Ascending aorta (tissue), 2 donors: ENCODE measurements at regions not wholly inside any gene's neighbourhood (a gene's known extent, or its start where the extent isn't known, plus 50 kb on each side); places are given as distances from the start of the nearest gene placed in this dataset.

Experiments used
- DNase-seq, 2 donors: peaks; one replicate each; pipeline ENCODE4 v3.0.0-alpha.2; 2019; ENCODE audit warnings: low spot score in 2 of 2
- H3K27ac ChIP-seq, 2 donors: fragments of 200-600 bp; sonication (generic); one replicate each; pipeline ENCODE4 v1.5.1; 2016 to 2017; ENCODE audit warnings: mild to moderate bottlenecking in 1 of 2
- H3K27me3 ChIP-seq: fragments of 200-600 bp; sonication (generic); one replicate; pipeline ENCODE4 v1.5.1; 2017
- H3K36me3 ChIP-seq, 2 donors: fragments of 200-600 bp; sonication (generic); one replicate each; pipeline ENCODE4 v1.5.1; 2016
- H3K4me1 ChIP-seq, 2 donors: fragments of 200-600 bp; sonication (generic); one replicate each; pipeline ENCODE4 v1.5.1; 2016 to 2017; ENCODE audit warnings: mild to moderate bottlenecking in 1 of 2
- H3K4me3 ChIP-seq, 2 donors: fragments of 200-600 bp; sonication (generic); one replicate each; pipeline ENCODE4 v1.5.1; 2016 to 2017; ENCODE audit warnings: mild to moderate bottlenecking in 1 of 2
- H3K9me3 ChIP-seq, 2 donors: fragments of 200-600 bp; sonication (generic); one replicate each; pipeline ENCODE4 v1.5.1; 2016
- CTCF ChIP-seq, 3 experiments: fragments of 200-600 bp in 2 of 3; fragments of 450-650 bp in 1 of 3; sonication (generic) in 2 of 3; IDR thresholded peaks; one replicate each; pipeline ENCODE4 v1.5.1; 2016 to 2019; ENCODE audit warnings: antibody characterized with exemption in 3 of 3, mild to moderate bottlenecking in 1 of 3, moderate library complexity in 1 of 3
- intact Hi-C: fragments of 100-400 bp; cut with DNase I; formaldehyde crosslinking; loops from one replicate; pipeline ENCODE4 v1.15.1; 2023

DNA sequence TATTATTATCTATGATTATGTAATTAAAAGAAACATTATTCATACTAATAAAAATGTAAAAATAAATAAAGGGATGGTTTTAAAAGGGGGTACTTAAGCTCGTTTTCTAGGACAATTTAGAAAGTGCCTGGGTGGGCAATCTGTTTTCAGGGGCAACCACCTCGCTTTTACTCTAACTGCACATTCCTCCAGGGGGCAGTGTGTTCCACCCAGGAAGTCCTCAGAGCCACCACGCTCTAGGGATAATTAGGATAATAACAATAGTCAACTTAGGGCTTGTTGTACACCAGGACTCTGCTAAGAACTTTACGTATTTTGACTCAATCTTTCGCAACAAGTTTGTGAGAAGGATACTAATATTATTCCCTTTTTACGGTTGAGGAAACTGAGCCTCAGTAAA is 396.7 kb upstream of the MAF start:
- no peak overlapping the region for H3K4me3 ChIP-seq
- H3K4me1 ChIP-seq: no peaks in the 10 kb centered on the region
- H3K27me3 ChIP-seq: no peaks in the 10 kb centered on the region
- DNase-seq: no peak
- intact Hi-C loops: no loop called here
- H3K9me3 ChIP-seq: no peaks in the 10 kb centered on the region
- no peak overlapping the region for H3K27ac ChIP-seq
- TF ChIP-seq CTCF (IDR thresholded peaks at IDR 0.05): peak in 1 of 3 experiments; percentile 40
- H3K36me3 ChIP-seq: no peaks in the 10 kb centered on the region

DNA sequence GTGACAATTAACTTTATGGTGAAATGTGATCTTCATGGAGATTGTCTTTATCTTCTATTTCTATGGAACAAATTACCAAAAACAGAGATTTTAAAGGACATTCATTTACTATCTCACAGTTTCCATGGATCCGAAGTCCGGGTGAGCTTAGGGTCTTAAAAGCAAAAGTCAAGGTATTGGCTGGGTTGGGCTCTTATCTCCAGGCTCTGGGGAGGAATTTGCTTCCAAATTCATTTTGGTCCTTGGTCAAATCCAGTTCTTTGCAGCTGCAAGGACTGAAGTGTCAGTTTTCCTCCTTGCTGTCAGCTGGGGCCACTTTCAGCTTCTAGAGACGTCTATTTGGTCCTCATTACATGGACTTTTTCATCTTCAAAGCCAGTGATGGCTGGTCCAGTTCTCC is 395.8 kb upstream of the MAF start:
- TF ChIP-seq CTCF (IDR thresholded peaks at IDR 0.05): no peak
- Histone ChIP-seq H3K4me3 (no peak overlapping the region), H3K4me1 (no peaks in the 10 kb centered on the region), H3K27me3 (no peaks in the 10 kb centered on the region), H3K9me3 (no peaks in the 10 kb centered on the region), H3K27ac (no peak overlapping the region), H3K36me3 (no peaks in the 10 kb centered on the region)
- DNase-seq: no peak
- intact Hi-C loops: no loop called here

DNA sequence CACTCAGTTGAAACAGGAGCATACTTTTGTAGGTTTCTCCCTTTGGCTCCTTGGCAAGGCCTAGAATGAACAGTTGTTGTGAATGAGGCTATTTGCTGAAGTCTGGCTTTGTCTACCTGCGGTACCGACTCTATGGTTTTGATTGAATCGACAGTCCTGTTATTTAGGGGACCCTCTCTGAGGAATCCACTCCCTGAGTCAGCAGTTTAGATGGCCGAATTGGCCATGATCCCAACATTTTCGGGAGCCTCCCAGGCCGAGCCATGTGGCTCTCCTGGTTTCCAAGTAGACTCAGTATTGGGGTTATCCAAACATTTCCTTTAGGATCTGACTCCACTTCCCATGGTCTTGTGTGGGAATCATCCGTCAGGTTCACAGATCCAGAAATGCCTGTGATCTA is 394.8 kb upstream of the MAF start:
- TF ChIP-seq CTCF (IDR thresholded peaks at IDR 0.05): no peak
- Histone ChIP-seq H3K36me3 (no peaks in the 10 kb centered on the region), H3K27ac (no peak overlapping the region), H3K9me3 (no peaks in the 10 kb centered on the region), H3K4me3 (no peak overlapping the region), H3K27me3 (no peaks in the 10 kb centered on the region), H3K4me1 (no peaks in the 10 kb centered on the region)
- no peak for DNase-seq
- intact Hi-C loops: no loop called here

GRCh38 chr16:79994418-79994817 is 393.9 kb upstream of the MAF start:
- no peak overlapping the region for H3K27ac ChIP-seq
- no peaks in the 10 kb centered on the region for H3K9me3 ChIP-seq
- no peaks in the 10 kb centered on the region for H3K27me3 ChIP-seq
- intact Hi-C loops: no loop called here
- no peaks in the 10 kb centered on the region for H3K4me1 ChIP-seq
- DNase-seq: no peak
- H3K4me3 ChIP-seq: no peak overlapping the region
- no peaks in the 10 kb centered on the region for H3K36me3 ChIP-seq
- TF ChIP-seq CTCF (IDR thresholded peaks at IDR 0.05): no peak

DNA sequence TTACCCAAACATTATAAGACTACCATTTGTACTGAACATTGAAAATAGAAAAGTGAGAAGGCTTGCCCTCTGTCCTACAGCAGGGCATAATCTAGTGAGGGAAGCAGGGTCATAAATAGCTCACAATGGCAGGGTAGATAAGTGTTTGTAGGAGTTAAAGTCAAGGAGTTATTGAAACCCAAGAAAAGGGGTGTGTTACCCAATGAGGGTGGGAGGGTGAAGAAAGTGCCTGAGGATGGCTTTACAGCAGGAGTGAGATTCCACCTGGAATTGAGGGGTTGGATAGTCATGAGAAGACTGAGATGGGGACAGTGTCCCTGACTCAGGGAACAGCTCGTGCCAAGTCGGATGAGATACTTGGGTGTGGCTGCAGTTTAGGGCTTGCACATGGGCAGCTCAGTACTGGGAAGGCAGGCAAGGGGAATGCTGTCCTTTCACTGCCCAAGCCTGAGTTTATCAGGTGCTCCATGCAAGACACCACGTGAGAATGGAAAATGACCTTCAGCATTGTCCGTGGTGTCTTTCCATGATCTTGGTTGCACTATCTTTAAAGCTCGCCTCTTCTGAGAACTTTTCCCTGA is 393.2 kb upstream of the MAF start:
- H3K27ac ChIP-seq: no peak overlapping the region
- no peak for TF ChIP-seq CTCF (IDR thresholded peaks at IDR 0.05)
- no peaks in the 10 kb centered on the region for H3K4me1 ChIP-seq
- no peak overlapping the region for H3K4me3 ChIP-seq
- intact Hi-C loops: no loop called here
- H3K36me3 ChIP-seq: no peaks in the 10 kb centered on the region
- no peaks in the 10 kb centered on the region for H3K27me3 ChIP-seq
- no peak for DNase-seq
- no peaks in the 10 kb centered on the region for H3K9me3 ChIP-seq

DNA sequence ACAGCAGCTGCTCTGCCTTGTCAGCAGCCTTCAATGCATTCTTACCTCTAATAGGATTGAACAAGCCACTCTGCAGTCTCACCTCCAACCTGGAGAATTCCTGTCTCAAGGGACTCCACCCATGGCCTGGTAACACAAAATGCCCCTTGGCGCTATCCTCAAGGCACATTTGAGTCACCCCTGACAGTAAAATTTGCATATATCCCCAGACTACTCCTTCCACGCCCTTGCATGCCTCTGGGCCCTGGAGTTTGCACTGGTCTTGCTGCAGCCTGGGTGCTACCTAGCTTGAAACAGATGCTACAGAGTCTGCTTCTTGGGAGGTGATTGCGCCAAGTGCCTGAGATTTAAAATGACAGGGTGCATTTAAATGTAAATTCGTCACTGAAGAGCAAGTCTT is 391.4 kb upstream of the MAF start:
- intact Hi-C loops: no loop called here

More for the DNA sequence above, 391.4 kb upstream of the MAF start:
- TF ChIP-seq CTCF (IDR thresholded peaks at IDR 0.05): no peak
- Histone ChIP-seq H3K27me3 (no peaks in the 10 kb centered on the region), H3K4me1 (no peaks in the 10 kb centered on the region), H3K36me3 (no peaks in the 10 kb centered on the region), H3K9me3 (no peaks in the 10 kb centered on the region), H3K27ac (no peak overlapping the region), H3K4me3 (no peak overlapping the region)
- DNase-seq: no peak
